ENCODE measurements at regions not wholly inside any gene's neighbourhood (a gene's known extent, or its start where the extent isn't known, plus 50 kb on each side); places are given as distances from the start of the nearest gene placed in this dataset.
A peak's percentile ranks its signal among the peaks of the same experiment; 100 is the strongest.

DNA sequence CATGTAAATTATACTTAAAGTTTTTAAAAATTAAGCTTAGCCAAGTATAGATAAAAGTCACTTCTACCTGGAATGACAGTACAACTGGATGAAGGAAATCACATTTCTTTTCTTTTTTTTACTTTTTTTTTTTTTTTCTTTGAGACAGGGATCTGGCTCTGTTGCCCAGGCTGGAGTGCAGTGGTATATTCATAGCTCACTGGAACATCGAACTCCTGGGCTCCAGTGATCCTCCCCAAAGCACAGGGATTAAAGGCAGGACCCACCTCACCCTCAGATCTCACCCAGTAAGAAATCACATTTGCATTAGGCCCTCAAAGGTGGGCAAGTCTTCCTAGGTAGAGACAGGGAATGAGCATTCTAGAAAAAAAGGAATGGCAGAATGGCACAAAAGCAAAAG lies 69.5 kb upstream of the C1GALT1 start:
- Histone ChIP-seq H3K9me3 (ENCODE audit: low read length) (no peaks in the 10 kb centered on the region), H3K27ac (ENCODE audit: low read depth, low read length) (no peak overlapping the region), H3K36me3 (ENCODE audit: insufficient read depth, low read length) (no peaks in the 10 kb centered on the region), H3K4me1 (ENCODE audit: insufficient read depth, low read length) (no peaks in the 10 kb centered on the region), H3K27me3 (ENCODE audit: insufficient read depth, low read length, poor library complexity, severe bottlenecking) (no peaks in the 10 kb centered on the region), H3K4me3 (ENCODE audit: low read length) (no peak overlapping the region)
- peaks cover 0 to 13% (median 6%) of the 10 kb centered on the region in 5 donors for H3K9me3 Mint-ChIP-seq
- no peak for DNase-seq
- no peak overlapping the region for H3K27ac Mint-ChIP-seq
- H3K4me1 Mint-ChIP-seq = no peaks in the 10 kb centered on the region
- peaks cover 0 to 8% (median 2%) of the 10 kb centered on the region in 3 donors for H3K36me3 Mint-ChIP-seq
- CTCF ChIA-PET = interaction anchor here (1.1 to 2.1 kb wide), 2 partner anchors 10 to 42 kb away, joined by 3 to 12 read pairs; no protein-coding TSS in a partner anchor
- POLR2A ChIA-PET = interaction anchor here (0.7 to 0.8 kb wide), 2 partner anchors 13 to 68 kb away, joined by 3 read pairs; no protein-coding TSS in a partner anchor
- no peak overlapping the region for H3K4me3 Mint-ChIP-seq
- no peaks in the 10 kb centered on the region for H3K27me3 Mint-ChIP-seq

DNA sequence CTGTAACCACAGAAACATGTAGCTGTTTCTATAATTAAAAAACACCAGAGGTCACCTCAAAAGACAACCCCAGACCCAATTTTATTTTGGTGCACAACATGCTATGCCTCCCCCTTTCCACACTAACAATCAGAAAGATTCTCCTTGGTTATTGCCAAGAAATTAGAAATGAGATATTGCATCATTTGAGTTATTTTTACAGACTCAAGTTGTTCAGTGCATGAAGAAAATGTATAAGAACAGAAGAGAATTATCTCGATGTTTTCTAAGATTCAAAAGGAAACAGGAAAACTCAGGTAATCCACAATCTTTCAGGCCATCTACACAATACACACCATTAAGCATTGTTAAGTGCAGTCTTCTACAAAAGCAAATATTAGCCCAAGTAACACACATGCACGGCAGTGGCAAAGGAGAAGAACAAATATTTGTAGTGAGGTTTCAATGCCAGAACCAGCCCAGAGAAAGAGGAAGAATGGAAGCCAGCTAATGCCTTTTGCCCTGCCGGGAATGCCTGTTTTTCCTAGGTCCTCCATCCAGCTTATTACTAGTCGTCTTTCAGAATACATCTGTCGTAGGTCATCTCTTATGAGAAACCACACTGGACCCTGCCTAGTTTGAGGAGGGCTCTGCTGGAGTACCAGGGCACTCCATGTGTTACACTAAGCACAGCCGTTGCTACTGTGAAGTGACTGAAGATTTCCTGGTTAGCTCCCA lies 67.6 kb upstream of the C1GALT1 start:
- H3K4me1 Mint-ChIP-seq = no peaks in the 10 kb centered on the region
- peaks cover 0 to 2% (median 0%) of the 10 kb centered on the region in 5 donors for H3K9me3 Mint-ChIP-seq
- Histone ChIP-seq H3K4me1 (ENCODE audit: insufficient read depth, low read length) (no peaks in the 10 kb centered on the region), H3K27me3 (ENCODE audit: insufficient read depth, low read length, poor library complexity, severe bottlenecking) (no peaks in the 10 kb centered on the region), H3K9me3 (ENCODE audit: low read length) (no peaks in the 10 kb centered on the region), H3K4me3 (ENCODE audit: low read length) (no peak overlapping the region), H3K27ac (ENCODE audit: low read depth, low read length) (no peak overlapping the region), H3K36me3 (ENCODE audit: insufficient read depth, low read length) (no peaks in the 10 kb centered on the region)
- no peaks in the 10 kb centered on the region for H3K27me3 Mint-ChIP-seq
- no peak overlapping the region for H3K4me3 Mint-ChIP-seq
- CTCF ChIA-PET = interaction anchor here (1.4 kb wide), 1 partner anchor 11 kb away, joined by 7 read pairs; no protein-coding TSS in a partner anchor
- POLR2A ChIA-PET = no interaction called here
- no peak for DNase-seq
- H3K27ac Mint-ChIP-seq = no peak overlapping the region
- H3K36me3 Mint-ChIP-seq = peaks cover 0 to 2% (median 0%) of the 10 kb centered on the region in 3 donors

DNA sequence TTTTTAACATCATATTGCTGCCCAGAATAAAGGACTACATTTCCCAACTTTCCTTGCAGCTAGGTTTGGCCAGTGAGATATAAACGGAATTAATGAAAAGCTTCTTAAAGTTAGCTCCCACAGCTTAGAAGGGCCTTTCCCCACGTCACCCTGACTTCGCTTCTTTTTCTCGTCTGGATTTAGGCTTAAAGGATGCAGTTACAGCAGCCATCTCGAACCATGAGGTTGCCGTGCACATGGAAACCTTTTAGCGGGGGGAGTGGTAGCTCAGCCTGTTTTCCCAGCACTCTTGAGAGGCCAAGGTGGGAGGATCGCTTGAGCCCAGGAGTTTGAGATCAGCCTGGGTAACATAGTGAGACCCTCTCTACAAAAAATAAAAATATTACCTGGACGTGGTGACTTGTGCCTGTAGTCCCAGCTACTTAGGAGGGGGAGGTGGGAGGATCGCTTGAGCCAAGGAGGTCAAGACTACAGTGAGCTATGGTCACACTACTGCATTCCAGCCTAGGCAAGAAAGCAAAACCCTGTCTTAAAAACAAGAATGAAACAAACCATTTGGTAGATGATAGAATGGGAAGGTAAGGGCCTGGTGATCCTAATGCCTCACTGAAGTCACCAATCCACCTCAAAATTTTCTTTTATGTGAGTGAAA lies 64.3 kb upstream of the C1GALT1 start:
- no peaks in the 10 kb centered on the region for H3K9me3 Mint-ChIP-seq
- POLR2A ChIA-PET = no interaction called here
- no peaks in the 10 kb centered on the region for H3K4me1 ChIP-seq (ENCODE audit: insufficient read depth, low read length)
- H3K4me1 Mint-ChIP-seq = no peaks in the 10 kb centered on the region
- no peaks in the 10 kb centered on the region for H3K36me3 ChIP-seq (ENCODE audit: insufficient read depth, low read length)
- no peaks in the 10 kb centered on the region for H3K27me3 ChIP-seq (ENCODE audit: insufficient read depth, low read length, poor library complexity, severe bottlenecking)
- no peak overlapping the region for H3K27ac ChIP-seq (ENCODE audit: low read depth, low read length)
- no peak overlapping the region for H3K4me3 Mint-ChIP-seq
- no peaks in the 10 kb centered on the region for H3K36me3 Mint-ChIP-seq
- H3K27me3 Mint-ChIP-seq = peaks cover 0 to 3% of the 10 kb centered on the region in 2 donors
- CTCF ChIA-PET = interaction anchor here (0.8 to 1.5 kb wide), 3 partner anchors 12 to 141 kb away, joined by 3 to 5 read pairs (median 3); no protein-coding TSS in a partner anchor
- no peak for DNase-seq
- no peaks in the 10 kb centered on the region for H3K9me3 ChIP-seq (ENCODE audit: low read length)
- no peak overlapping the region for H3K27ac Mint-ChIP-seq
- H3K4me3 ChIP-seq (ENCODE audit: low read length) = no peak overlapping the region

DNA sequence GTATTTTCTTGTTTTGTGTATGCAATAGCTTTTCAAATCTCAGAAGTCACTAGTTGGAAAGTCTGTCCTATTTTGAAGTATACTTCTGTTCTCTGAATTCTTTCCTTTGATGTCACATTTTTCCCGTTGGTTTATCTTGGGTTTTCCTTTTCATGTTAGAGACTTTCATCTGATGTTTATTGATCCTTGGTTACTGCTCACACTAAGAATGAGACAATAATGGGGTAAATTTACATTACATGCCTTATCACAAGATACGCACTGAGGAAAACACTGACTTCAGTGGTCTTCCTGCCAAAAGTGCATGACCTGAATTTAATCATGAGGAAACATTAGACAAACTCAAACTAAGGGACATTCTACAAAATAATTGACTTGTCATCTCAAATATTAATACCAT lies 63.5 kb upstream of the C1GALT1 start:
- no peaks in the 10 kb centered on the region for H3K36me3 ChIP-seq (ENCODE audit: insufficient read depth, low read length)
- Mint-ChIP-seq H3K27ac (no peak overlapping the region), H3K9me3 (no peaks in the 10 kb centered on the region), H3K4me1 (no peaks in the 10 kb centered on the region), H3K27me3 (peaks cover 0 to 3% of the 10 kb centered on the region in 2 donors), H3K36me3 (no peaks in the 10 kb centered on the region), H3K4me3 (no peak overlapping the region)
- no peak overlapping the region for H3K4me3 ChIP-seq (ENCODE audit: low read length)
- no peak for DNase-seq
- no peaks in the 10 kb centered on the region for H3K27me3 ChIP-seq (ENCODE audit: insufficient read depth, low read length, poor library complexity, severe bottlenecking)
- H3K9me3 ChIP-seq (ENCODE audit: low read length) = no peaks in the 10 kb centered on the region
- ChIA-PET POLR2A (no interaction called here), CTCF (no interaction called here)
- H3K4me1 ChIP-seq (ENCODE audit: insufficient read depth, low read length) = no peaks in the 10 kb centered on the region
- H3K27ac ChIP-seq (ENCODE audit: low read depth, low read length) = no peak overlapping the region

DNA sequence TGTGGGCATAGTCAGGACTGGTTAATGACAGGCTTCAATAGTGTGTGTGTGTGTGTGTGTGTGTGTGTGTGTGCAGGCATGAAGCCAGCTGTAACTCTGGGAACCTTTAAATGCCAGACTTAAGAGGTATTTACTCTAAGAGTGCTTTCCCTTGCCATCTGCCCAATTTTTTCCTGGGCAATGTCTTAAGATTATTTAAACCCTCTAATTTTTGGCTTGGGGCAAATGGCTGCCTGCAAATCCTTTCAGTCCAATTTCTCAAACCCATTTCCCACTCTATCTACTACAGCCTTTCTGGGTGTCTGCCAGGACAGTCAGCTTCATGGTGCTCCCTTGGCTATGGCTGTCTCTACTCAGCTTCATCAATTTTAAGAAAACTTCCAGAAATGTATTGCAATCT lies 62.6 kb upstream of the C1GALT1 start:
- no peak overlapping the region for H3K27ac ChIP-seq (ENCODE audit: low read depth, low read length)
- no peaks in the 10 kb centered on the region for H3K4me1 ChIP-seq (ENCODE audit: insufficient read depth, low read length)
- DNase-seq = no peak
- H3K36me3 ChIP-seq (ENCODE audit: insufficient read depth, low read length) = no peaks in the 10 kb centered on the region
- Mint-ChIP-seq H3K27me3 (peaks cover 3 to 6% of the 10 kb centered on the region in 2 donors), H3K4me3 (no peak overlapping the region), H3K9me3 (no peaks in the 10 kb centered on the region), H3K36me3 (no peaks in the 10 kb centered on the region), H3K4me1 (no peaks in the 10 kb centered on the region), H3K27ac (peak overlapping the region in 1 of 8 donors; percentile 15)
- POLR2A ChIA-PET = no interaction called here
- CTCF ChIA-PET = no interaction called here
- no peaks in the 10 kb centered on the region for H3K9me3 ChIP-seq (ENCODE audit: low read length)
- H3K4me3 ChIP-seq (ENCODE audit: low read length) = no peak overlapping the region
- no peaks in the 10 kb centered on the region for H3K27me3 ChIP-seq (ENCODE audit: insufficient read depth, low read length, poor library complexity, severe bottlenecking)

DNA sequence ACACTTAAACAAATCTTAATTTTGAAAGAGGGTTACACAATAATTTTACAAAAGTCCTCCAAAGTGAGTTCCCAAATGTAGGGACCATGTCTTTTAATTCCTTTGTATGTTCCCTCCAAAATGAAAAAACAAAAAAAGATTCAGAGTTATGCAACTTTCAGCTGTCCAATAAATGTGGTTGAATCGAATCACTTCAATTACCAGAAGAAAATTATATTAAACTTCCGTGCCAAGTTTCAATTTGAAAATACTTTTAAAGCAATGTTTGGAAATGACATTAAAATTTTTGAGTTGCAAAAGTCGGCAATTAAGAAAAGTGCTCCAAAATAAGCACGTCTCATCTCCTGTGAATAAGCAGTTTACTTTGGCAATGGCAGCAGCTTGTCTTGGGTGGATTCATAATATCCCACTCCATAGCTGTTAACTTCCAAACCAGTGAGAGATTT lies 60.3 kb upstream of the C1GALT1 start:
- H3K4me3 Mint-ChIP-seq = no peak overlapping the region
- no peaks in the 10 kb centered on the region for H3K4me1 Mint-ChIP-seq
- H3K9me3 Mint-ChIP-seq = no peaks in the 10 kb centered on the region
- ChIA-PET CTCF (interaction anchor here (1.8 kb wide), 1 partner anchor 18 kb away, joined by 4 read pairs; no protein-coding TSS in a partner anchor), POLR2A (no interaction called here)
- Histone ChIP-seq H3K4me1 (ENCODE audit: insufficient read depth, low read length) (no peaks in the 10 kb centered on the region), H3K27ac (ENCODE audit: low read depth, low read length) (no peak overlapping the region), H3K36me3 (ENCODE audit: insufficient read depth, low read length) (no peaks in the 10 kb centered on the region), H3K27me3 (ENCODE audit: insufficient read depth, low read length, poor library complexity, severe bottlenecking) (no peaks in the 10 kb centered on the region), H3K4me3 (ENCODE audit: low read length) (no peak overlapping the region), H3K9me3 (ENCODE audit: low read length) (no peaks in the 10 kb centered on the region)
- H3K27me3 Mint-ChIP-seq = peaks cover 3 to 6% of the 10 kb centered on the region in 2 donors
- no peaks in the 10 kb centered on the region for H3K36me3 Mint-ChIP-seq
- H3K27ac Mint-ChIP-seq = no peak overlapping the region
- no peak for DNase-seq

DNA sequence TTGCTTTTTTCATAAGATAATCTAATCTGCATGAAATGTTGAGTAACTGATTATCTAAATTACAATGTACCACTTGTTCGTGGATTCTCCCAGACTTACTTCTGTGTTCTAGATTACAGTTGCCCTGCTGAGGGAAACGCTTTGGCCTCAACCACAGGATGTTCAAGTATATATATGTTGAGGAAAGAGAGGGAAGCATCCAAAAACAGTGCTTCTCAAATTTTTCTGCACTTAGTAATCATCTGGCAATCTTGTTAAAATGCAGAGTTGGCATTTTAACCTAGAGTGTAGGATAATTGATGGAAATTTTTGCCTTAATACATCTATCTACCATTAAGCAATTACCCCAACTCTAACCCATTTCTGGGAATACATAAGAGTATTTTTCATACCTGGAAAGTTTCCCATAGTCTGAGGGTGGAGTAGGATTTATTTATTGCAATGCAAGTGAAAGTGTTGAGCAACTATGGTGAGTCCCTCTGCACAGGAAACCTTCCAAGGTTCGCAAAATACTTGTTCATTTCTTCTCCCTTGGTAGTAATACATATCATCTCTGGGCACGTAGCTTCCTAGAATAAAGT lies 59.6 kb upstream of the C1GALT1 start:
- Histone ChIP-seq H3K9me3 (ENCODE audit: low read length) (no peaks in the 10 kb centered on the region), H3K4me3 (ENCODE audit: low read length) (no peak overlapping the region), H3K36me3 (ENCODE audit: insufficient read depth, low read length) (no peaks in the 10 kb centered on the region), H3K4me1 (ENCODE audit: insufficient read depth, low read length) (no peaks in the 10 kb centered on the region), H3K27me3 (ENCODE audit: insufficient read depth, low read length, poor library complexity, severe bottlenecking) (no peaks in the 10 kb centered on the region), H3K27ac (ENCODE audit: low read depth, low read length) (no peak overlapping the region)
- H3K36me3 Mint-ChIP-seq = no peaks in the 10 kb centered on the region
- H3K4me3 Mint-ChIP-seq = no peak overlapping the region
- H3K27ac Mint-ChIP-seq = peak overlapping the region in 1 of 8 donors; percentile 44
- no peak for DNase-seq
- H3K9me3 Mint-ChIP-seq = no peaks in the 10 kb centered on the region
- peaks cover 3 to 6% of the 10 kb centered on the region in 2 donors for H3K27me3 Mint-ChIP-seq
- ChIA-PET CTCF (interaction anchor here (1.8 kb wide), 1 partner anchor 19 kb away, joined by 4 read pairs; no protein-coding TSS in a partner anchor), POLR2A (no interaction called here)
- no peaks in the 10 kb centered on the region for H3K4me1 Mint-ChIP-seq

DNA sequence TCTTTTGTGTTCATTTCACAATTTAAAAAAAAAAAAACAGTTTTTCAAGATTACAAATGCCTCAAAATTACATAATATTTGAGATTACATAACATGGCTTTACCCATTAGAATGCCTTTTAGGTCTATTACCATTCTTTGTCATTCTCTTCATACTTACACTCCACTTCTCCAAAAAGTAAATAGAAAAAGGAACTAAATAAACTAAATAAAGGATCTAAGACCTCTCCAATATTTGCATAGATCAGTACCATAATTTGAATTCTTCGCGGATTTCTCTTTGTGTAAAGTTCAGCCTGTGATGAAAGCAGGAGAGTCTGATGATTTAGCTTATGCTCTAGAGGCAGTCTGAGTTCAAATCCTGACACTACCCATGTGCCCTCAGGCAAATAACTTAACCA lies 56.4 kb upstream of the C1GALT1 start:
- Mint-ChIP-seq H3K27me3 (peaks cover 6% of the 10 kb centered on the region in 2 donors), H3K9me3 (no peaks in the 10 kb centered on the region), H3K4me3 (no peak overlapping the region), H3K36me3 (no peaks in the 10 kb centered on the region), H3K4me1 (peaks cover 0 to under 1% (median 0%) of the 10 kb centered on the region in 3 donors), H3K27ac (no peak overlapping the region)
- ChIA-PET CTCF (no interaction called here), POLR2A (no interaction called here)
- no peaks in the 10 kb centered on the region for H3K36me3 ChIP-seq (ENCODE audit: insufficient read depth, low read length)
- H3K9me3 ChIP-seq (ENCODE audit: low read length) = no peaks in the 10 kb centered on the region
- no peak for DNase-seq
- no peaks in the 10 kb centered on the region for H3K4me1 ChIP-seq (ENCODE audit: insufficient read depth, low read length)
- no peak overlapping the region for H3K27ac ChIP-seq (ENCODE audit: low read depth, low read length)
- H3K27me3 ChIP-seq (ENCODE audit: insufficient read depth, low read length, poor library complexity, severe bottlenecking) = no peaks in the 10 kb centered on the region
- no peak overlapping the region for H3K4me3 ChIP-seq (ENCODE audit: low read length)
